Mesodermal cell (in vitro differentiated cells): ENCODE measurements at regions not wholly inside any gene's neighbourhood (a gene's known extent, or its start where the extent isn't known, plus 50 kb on each side); places are given as distances from the start of the nearest gene placed in this dataset.
"Not testable (repeated sequence)": the region's sequence is repeated elsewhere in the genome, so short reads cannot be mapped to it uniquely, and the experiment has no call there.

Experiments
- H3K27ac ChIP-seq: 2 replicates; pipeline ENCODE4 v1.7.0; 2013; ENCODE audit warnings: mild to moderate bottlenecking, low read depth, low read length, moderate library complexity; ENCODE audit not compliant: severe bottlenecking
- H3K36me3 ChIP-seq: 2 replicates; pipeline ENCODE4 v1.7.1; 2013; ENCODE audit warnings: mild to moderate bottlenecking, low read length, moderate library complexity; ENCODE audit not compliant: control insufficient read depth, insufficient read depth
- H3K4me1 ChIP-seq: one replicate; pipeline ENCODE4 v1.7.1; 2013; ENCODE audit warnings: mild to moderate bottlenecking, low read length; ENCODE audit not compliant: insufficient read depth, control insufficient read depth, poor library complexity, severe bottlenecking
- H3K4me3 ChIP-seq: 2 replicates; pipeline ENCODE4 v1.7.0; 2013; ENCODE audit warnings: low read length, control low read depth, mild to moderate bottlenecking; ENCODE audit not compliant: insufficient read depth, poor library complexity, severe bottlenecking; ENCODE audit errors: extremely low read depth
- H3K9me3 ChIP-seq: 2 replicates; pipeline ENCODE4 v1.7.1; 2013; ENCODE audit warnings: mild to moderate bottlenecking, low read length, moderate library complexity; ENCODE audit not compliant: control insufficient read depth
- WGBS, 2 experiments: methylation state at CpG; one replicate each; pipeline ENCODE4 v1.1.5; 2013; ENCODE audit warnings: missing lambda C conversion rate in 2 of 2; ENCODE audit not compliant: insufficient coverage in 2 of 2; 5-methylcytosine and 5-hydroxymethylcytosine counted together

GRCh38 chr22:48820481-48821345 is 1007.0 kb downstream of the BRD1 start:
- H3K4me3 ChIP-seq: no peak overlapping the region

GRCh38 chr22:48819961-48820360 is 1007.7 kb downstream of the BRD1 start:
- 91 to 99% methylated on average over 9 to 12 of the region's 13 CpGs for WGBS, 2 experiments
- Histone ChIP-seq H3K9me3 (no peaks in the 10 kb centered on the region), H3K36me3 (no peaks in the 10 kb centered on the region), H3K27ac (no peak overlapping the region), H3K4me3 (no peak overlapping the region), H3K4me1 (no peaks in the 10 kb centered on the region)

More at GRCh38 chr22:48820481-48821345, 1007.0 kb downstream of the BRD1 start:
- Histone ChIP-seq H3K4me1 (peaks cover 4% of the 10 kb centered on the region), H3K27ac (no peak overlapping the region), H3K36me3 (no peaks in the 10 kb centered on the region), H3K9me3 (no peaks in the 10 kb centered on the region)
- WGBS, 2 experiments: 95 to 96% methylated on average over 18 to 27 of the region's 27 CpGs

GRCh38 chr22:48819232-48819631 is 1008.4 kb downstream of the BRD1 start:
- no peaks in the 10 kb centered on the region for H3K4me1 ChIP-seq
- WGBS, 2 experiments: 90 to 91% methylated on average over 13 to 16 of the region's 16 CpGs
- no peak overlapping the region for H3K4me3 ChIP-seq
- no peaks in the 10 kb centered on the region for H3K9me3 ChIP-seq
- H3K27ac ChIP-seq: no peak overlapping the region
- no peaks in the 10 kb centered on the region for H3K36me3 ChIP-seq

DNA sequence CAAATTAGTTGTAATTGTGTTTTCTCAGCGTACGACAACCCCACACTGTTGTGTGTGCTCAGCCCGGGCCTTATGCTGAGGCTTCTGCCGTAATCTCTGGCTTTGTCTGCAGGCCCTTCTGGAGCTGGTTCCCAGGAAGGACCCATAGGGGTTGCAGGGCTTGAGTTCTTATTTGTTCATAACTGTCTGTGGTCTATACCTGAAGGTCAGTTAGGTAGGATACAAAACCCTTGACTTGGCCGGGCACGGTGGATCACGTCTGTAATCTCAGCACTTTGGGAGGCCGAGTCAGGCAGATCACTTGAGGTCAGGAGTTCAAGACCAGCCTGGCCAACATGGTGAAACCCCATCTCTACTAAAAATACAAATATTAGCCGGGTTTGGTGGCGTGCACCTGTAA is 1010.2 kb downstream of the BRD1 start:
- not testable (repeated sequence) for H3K27ac ChIP-seq, H3K36me3 ChIP-seq, H3K4me1 ChIP-seq, H3K4me3 ChIP-seq, H3K9me3 ChIP-seq
- WGBS, 2 experiments: 84 to 93% methylated on average over 6 to 8 of the region's 10 CpGs

GRCh38 chr22:48811885-48812284 is 1015.8 kb downstream of the BRD1 start:
- H3K4me1 ChIP-seq: no peaks in the 10 kb centered on the region
- H3K9me3 ChIP-seq: no peaks in the 10 kb centered on the region
- H3K36me3 ChIP-seq: no peaks in the 10 kb centered on the region
- no peak overlapping the region for H3K4me3 ChIP-seq
- WGBS, 2 experiments: 77 to 80% methylated on average over 5 to 6 of the region's 7 CpGs
- no peak overlapping the region for H3K27ac ChIP-seq

DNA sequence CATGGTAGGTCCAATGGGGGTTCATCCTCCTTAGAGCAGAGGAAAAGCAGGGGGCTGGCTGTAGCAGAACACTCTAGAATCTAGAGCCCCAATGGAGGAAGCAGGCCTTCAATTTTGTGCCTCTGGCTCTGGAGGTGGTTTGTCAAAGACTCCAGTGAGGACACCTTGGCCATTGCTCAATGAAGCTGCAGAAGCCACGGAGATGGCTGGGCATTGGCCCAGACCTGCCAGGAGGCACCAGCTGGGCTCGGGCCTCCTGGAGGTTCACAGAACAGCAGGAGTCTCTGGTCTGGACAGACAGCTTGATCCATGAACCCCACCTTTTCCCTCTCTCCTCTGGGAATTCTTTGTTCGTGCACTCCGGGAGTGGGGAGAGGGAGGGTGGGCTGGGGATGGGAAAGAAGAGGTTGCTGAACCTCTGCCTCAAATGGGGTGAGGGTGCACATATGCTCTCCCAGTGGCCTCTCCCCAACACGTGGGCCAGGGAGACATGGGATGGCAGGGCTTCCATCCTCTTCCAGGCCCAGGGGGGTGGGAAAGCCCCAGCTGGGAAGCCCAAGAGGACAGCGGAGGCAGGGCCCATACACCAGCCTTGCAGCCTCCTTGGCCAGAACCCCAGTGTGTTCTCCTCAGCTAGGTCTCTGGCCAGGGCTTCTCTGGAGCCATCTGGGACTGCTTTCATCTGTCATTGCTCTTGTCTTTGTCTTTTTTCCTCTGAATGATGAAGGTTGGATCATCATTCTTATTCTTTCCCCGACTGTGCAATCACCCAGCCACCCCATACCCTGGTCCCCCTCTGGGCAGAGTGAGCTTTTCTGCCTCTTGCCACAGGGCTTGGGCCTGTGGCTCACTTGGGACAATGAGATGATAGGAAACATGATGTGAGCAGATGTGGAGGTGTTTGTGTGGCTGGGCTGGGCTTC is 1019.4 kb downstream of the BRD1 start:
- Histone ChIP-seq H3K36me3 (no peaks in the 10 kb centered on the region), H3K9me3 (no peaks in the 10 kb centered on the region), H3K4me1 (no peaks in the 10 kb centered on the region), H3K27ac (no peak overlapping the region), H3K4me3 (no peak overlapping the region)
- 78 to 80% methylated on average over 3 of the region's 7 CpGs for WGBS, 2 experiments

DNA sequence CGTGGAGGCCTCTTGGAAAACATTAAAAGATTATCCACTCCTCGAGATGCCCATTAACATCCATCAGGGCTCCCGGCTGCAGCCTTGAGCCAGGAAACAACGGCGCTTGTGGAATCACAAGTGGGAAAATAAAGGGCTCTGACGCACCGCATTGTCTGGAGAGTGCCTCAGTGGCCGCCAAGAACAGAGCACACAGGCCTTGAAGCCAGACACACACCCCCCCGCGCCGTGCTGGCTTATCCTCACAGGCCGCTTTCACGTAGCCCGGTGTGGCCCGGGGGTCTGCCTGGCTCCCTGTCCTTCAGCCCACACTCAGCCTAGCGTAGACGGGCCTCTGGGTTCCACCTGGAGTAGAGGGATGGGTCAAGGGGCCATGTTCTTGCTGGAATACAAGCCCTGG is 1020.5 kb downstream of the BRD1 start:
- Histone ChIP-seq H3K4me3 (no peak overlapping the region), H3K9me3 (no peaks in the 10 kb centered on the region), H3K36me3 (no peaks in the 10 kb centered on the region), H3K27ac (no peak overlapping the region), H3K4me1 (no peaks in the 10 kb centered on the region)
- 94 to 96% methylated on average over 11 of the region's 17 CpGs for WGBS, 2 experiments

- H3K27ac ChIP-seq: no peak overlapping the region
- H3K9me3 ChIP-seq: no peaks in the 10 kb centered on the region
- H3K4me1 ChIP-seq: no peaks in the 10 kb centered on the region
- no peak overlapping the region for H3K4me3 ChIP-seq
- H3K36me3 ChIP-seq: no peaks in the 10 kb centered on the region
- 87 to 88% methylated on average over 14 of the region's 16 CpGs for WGBS, 2 experiments
These were observed 1021.4 kb downstream of the BRD1 start for GRCh38 chr22:48806227-48806781.

DNA sequence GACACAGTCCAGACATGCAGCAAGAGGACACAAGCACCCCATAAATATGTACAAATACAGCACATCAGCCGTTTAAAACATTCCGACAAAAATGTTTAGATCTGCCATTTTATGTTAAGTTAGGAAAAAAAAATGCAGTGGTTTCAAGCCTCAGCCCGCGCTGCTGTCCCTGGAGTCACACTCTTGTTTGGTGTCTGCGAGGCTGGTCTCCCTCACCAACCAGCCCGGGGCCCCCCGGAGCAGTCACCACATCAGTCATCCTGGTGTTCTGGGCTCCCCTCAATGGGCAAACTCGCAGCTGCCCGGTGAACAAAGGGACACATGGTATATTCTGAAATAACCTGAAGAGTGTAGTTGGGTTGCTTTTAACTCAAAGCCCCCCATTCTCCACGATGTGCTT is 1022.2 kb downstream of the BRD1 start:
- Histone ChIP-seq H3K36me3 (no peaks in the 10 kb centered on the region), H3K9me3 (no peaks in the 10 kb centered on the region), H3K4me3 (no peak overlapping the region), H3K27ac (no peak overlapping the region), H3K4me1 (no peaks in the 10 kb centered on the region)
- WGBS, 2 experiments: 92 to 95% methylated on average over 5 to 8 of the region's 10 CpGs

DNA sequence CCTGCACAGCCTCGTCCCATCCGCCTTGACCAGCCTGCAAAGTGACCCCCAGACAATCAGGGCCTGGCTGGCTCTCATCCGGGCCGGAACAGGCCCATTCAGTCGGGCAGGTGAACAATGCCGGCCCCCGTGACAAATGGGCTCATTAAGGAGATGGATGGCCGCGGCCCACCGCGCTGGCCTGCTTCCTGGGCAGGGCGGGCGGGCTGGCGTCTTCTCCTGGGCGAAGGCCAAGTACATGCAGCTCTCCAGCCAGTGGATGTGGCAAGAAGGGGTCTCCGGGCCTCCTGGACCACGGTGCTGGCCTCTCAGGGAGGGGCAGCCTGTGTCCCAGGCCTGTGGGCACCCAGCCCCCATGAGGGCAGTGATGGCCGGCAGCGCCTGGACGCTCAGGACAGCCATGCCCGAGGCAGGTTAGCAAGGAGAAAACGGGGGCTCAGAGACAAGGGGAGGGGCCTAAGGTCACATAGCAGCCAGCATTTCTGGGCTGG is 1022.8 kb downstream of the BRD1 start:
- WGBS, 2 experiments: 92% methylated on average over 21 to 22 of the region's 22 CpGs
- no peaks in the 10 kb centered on the region for H3K4me1 ChIP-seq
- no peaks in the 10 kb centered on the region for H3K9me3 ChIP-seq
- no peaks in the 10 kb centered on the region for H3K36me3 ChIP-seq
- no peak overlapping the region for H3K4me3 ChIP-seq
- no peak overlapping the region for H3K27ac ChIP-seq
